HCEC 1CT (cell line): ENCODE measurements at regions not wholly inside any gene's neighbourhood (a gene's known extent, or its start where the extent isn't known, plus 50 kb on each side); places are given as distances from the start of the nearest gene placed in this dataset.
"Not testable (repeated sequence)": the region's sequence is repeated elsewhere in the genome, so short reads cannot be mapped to it uniquely, and the experiment has no call there.

Experiments
- DNase-seq: peaks from one replicate; pipeline ENCODE4 v3.0.0-alpha.2; 2017

DNA sequence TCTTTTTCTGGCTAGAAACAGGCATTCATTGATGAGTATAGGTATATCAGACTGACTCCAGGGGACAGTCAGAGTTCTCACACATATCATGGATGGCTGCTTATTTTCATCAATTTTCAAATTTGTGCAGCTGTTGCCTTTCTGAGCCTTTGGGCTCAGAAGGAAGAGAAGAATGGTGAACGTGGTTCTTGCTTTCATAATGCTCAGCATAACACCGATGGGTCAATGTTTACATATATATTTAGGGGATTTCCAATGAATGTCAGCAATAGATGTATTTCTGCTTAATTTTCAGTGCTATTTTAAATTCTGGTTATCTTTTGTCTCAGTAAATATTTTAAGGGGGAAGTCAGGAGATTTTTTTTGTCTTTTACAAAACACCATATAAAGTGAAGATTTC is 581.4 kb upstream of the DPPA4 start:
- no peak for DNase-seq

DNA sequence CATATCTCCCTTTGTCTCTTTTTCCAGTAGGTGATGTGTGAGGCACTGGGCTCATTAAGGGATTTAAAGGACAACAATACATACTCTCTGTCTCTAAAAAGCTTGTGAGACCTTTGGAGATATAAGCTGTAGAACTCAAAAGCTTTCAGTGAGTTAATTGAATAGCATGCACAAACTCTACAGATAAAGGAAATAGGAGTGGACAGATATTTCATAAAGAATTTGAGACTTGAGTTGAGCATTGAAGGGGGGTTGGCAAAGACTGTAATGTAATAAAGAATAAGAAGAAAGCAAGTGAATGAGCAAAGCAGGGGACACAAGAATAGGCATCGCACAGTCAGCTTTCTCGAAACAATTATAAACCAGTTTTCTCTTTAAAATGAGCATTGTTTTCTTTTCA is 583.4 kb upstream of the DPPA4 start:
- no peak for DNase-seq

- peak; percentile 17 for DNase-seq
These were observed 584.2 kb upstream of the DPPA4 start for GRCh38 chr3:109921509-109921908.

DNA sequence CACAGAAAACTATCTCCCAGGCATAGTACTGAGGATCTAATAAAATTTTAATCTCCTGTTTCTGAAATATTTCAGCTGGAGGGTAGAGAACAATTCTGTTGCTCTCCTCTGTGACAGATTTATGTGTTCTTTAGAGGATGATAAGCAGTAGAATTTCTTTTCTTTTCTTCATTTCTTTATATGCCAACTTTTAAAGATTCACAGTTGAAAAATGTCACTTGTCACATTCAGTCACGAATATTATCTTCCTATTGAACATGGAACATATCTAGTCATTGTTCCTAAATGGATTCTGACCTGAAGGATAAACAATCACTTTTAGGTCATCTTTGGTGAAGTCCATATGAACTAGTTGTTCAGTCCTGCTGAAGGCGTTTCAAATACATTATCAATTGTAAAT is 585.5 kb upstream of the DPPA4 start:
- no peak for DNase-seq

DNA sequence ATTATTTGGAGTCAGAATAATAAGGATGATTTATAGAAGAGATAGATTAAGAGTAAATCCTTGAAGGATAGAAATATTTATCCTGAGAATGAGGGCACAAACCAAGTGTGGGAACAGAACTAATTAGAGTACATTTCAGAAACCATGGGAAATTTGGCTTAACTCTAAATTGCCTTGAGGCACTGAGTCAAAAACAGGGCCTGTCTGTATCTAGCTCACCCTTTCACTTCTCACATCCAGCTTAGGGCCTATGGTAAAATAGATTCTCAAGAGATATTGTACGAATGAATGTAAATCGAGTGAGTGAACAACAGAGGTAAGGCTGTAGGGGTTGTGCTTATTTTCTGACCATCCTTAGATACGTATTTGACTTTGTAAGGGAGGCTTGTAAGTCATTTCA is 586.1 kb upstream of the DPPA4 start:
- DNase-seq: no peak

DNA sequence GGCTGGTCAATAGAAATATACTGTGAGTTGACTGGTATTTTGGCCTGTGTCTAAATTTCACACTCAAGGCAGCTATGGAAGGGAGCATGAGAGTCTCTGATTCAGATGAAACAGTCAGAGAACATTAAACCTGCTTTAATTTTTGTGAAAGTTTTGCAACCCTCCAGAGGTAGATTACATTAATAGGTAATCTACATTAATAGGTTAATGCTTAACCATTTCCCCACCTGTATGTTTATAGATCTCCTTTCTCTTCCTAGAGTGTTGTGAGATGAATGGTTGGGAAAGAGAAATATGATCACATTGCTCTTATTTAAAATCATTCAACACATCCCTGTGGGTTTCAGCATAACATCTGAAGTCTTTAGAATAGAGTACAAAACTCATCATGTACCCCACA is 586.9 kb upstream of the DPPA4 start:
- DNase-seq: no peak

DNA sequence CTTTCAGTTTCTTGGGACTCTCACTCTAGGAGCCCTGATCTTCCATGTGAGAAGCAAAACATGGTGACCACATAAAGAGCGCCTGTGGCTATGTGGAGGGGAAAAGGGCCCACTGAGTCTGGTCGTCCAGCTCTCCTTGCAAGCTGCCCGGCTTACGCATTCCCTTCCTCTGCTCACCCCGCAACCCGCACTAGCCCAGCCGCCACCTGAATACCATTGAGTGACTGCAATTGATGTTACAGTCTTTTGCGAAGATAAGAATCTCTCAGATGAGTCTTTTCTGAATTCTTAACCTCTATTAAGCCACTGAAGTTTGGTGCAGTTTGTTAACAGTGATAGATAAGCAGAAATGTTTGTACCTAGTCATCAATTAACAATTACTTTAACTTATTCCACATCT is 589.0 kb upstream of the DPPA4 start:
- DNase-seq: peak; percentile 1

DNA sequence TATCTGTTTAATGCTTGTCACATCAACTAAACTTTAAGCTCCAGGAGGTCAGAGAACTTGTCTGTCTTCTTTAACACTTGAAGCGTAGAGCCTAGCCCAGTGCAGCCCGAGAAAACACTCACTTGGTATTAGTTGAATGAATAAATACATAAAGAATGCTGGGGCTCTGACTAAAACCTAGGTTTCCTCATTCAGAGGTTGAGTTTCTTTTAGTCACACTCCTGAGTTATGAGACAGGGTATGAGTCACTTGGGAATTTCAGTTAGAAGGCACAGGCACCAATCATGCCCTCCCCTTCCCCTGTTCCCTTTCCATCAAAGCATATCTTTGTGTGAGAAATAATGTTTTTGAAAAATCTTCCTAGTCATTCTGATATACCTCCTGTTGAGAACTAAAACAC is 589.8 kb upstream of the DPPA4 start:
- DNase-seq: peak; percentile 99

- DNase-seq: peak; percentile 15
These were observed 590.4 kb upstream of the DPPA4 start for GRCh38 chr3:109927726-109928125.

- DNase-seq: peak; percentile 35
These were observed 593.2 kb upstream of the DPPA4 start for GRCh38 chr3:109930582-109930981.

GRCh38 chr3:109933576-109933975 is 596.2 kb upstream of the DPPA4 start:
- DNase-seq: no peak

GRCh38 chr3:109939817-109940216 is 602.5 kb upstream of the DPPA4 start:
- no peak for DNase-seq

- peak; percentile 2 for DNase-seq
These were observed 605.8 kb upstream of the DPPA4 start for GRCh38 chr3:109943181-109943580.

GRCh38 chr3:109944836-109945235 is 607.5 kb upstream of the DPPA4 start:
- no peak for DNase-seq

DNA sequence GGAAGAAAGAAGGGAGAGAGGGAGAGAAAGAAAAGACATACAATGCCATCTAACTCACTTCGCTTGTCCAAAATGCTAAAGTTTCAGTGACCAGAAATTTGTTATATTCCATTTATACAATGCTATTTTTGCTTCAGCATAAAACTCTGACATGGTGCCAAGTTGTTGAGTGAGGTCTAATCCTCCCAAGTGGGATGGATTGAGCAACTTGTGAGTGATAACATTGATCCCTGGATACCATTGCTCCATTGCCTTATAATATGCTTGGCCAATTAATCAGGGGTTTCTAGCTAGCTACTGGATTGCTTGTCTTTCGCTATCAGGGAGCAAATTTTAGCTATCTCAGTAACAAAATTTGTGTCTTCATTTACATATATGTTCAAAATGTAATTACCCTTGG is 615.6 kb upstream of the DPPA4 start:
- no peak for DNase-seq

DNA sequence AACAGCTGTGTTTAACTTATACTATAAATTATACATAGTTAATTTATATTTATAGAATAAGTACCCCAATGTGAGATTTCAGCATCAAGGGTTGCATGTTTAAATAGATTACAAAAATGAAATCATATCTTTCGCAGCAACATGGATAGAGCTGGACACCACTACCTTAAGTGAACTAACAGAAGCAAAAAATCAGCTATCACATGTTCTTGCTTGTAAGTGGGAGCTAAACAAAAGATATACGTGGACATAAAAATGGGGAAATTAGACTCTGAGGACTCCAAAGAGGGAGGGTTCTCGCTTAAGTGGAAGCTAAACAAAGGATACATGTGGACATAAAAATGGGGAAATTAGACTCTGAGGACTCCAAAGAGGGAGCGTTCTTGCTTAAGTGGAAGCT is 626.5 kb upstream of the DPPA4 start:
- DNase-seq: no peak

DNA sequence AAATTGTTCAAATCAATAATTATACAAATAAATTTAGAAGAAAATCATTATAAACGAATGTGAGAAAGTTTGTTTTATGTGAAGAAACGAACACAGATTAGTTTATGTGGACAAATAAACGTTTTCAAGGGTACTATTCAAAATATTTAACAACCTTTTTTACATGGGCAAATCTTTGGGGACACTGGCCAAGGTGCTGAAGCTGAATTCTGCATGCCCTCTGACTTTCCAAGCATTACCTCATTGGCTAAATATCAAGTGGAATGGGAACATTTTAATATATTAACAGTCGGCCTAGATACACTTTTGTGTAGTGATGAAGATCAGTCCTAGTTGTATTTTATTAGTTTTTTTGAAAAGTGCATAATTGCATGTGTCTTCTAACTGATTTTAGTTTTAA is 636.4 kb upstream of the DPPA4 start:
- DNase-seq: no peak

DNA sequence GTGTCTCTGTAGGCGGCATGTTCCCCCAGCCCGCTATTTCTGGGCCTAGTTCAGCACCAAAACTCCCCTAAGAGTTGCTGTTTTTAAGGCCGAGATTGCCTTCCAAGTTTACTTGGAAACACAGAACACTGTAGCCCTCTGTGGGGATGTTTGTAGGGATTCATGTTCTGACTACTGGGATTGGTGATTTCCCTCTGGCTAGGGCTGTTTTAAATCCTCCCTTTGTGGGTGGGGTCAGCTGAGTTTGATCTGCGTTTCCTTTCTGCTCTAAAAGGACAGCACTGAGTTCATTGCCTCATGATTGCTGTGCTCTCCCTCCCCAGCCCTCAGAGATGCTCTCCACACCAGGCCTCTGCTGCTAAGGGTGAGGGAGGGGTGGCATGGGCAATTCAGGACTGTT is 640.6 kb upstream of the DPPA4 start:
- no peak for DNase-seq

DNA sequence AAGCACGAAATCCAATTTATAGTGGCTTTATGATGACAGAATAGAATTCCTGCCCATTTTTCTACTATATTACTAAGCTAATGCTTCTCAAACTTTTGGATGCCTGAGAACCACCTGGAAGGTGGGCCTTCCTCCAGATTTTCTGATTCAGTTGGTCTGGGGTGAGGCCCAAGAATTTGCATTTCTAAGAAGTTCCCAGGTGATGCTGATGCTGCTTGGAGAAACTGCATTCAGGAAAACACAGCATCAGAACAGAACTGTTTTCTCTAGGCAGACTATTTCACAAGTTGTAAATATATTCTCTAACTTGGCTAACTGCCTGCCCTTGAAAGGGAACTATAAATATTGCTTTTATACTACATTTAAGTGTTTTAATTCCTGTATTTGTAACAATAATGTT is 644.9 kb upstream of the DPPA4 start:
- DNase-seq: no peak

- no peak for DNase-seq
These were observed 647.6 kb upstream of the DPPA4 start for GRCh38 chr3:109984976-109985375.

DNA sequence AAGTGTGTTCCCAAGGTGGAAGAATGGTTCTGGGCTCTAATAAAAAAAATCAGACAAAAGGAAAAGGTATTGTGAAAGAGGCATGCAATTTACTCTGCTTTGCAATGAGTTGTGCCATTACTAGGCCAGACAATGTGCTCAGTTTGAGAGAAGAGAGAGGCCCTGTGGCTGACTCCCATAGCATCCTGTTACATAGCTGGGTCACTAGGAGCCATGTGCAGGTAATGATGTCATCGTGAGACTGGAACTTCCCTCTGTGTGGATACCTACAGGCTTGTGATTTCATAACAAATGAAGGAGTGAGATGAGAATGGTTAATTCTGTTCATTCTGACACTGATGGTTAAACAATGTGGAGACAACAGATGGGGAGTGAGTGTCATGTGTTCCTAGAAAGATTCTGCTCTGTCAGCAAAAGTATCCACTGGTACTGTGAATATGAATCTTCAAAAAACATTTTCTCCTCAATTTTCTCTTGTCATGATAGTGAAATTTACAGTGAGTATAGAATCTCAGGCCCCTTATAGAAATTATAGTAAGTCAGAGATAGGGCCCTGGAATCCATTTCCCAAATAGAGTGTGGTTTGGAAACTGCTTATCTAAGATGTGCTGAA is 648.7 kb upstream of the DPPA4 start:
- DNase-seq: no peak

DNA sequence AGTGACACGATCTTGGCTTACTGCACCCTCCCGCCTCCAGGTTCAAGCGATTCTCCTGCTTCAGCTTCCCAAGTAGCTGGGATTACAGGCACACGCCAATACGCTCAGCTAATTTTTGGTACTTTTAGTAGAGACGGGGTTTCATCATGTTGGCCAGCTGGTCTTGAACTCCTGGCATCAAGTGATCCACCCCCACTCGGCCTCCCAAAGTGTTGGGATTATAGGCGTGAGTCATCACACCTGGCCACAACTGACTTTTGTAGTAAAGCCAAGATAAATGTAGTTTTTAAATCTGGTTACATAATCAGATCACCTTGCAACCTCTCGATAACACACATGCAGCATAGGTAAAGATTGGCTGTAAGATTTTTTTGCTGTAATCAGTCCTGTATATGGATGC is 657.5 kb upstream of the DPPA4 start:
- no peak for DNase-seq

DNA sequence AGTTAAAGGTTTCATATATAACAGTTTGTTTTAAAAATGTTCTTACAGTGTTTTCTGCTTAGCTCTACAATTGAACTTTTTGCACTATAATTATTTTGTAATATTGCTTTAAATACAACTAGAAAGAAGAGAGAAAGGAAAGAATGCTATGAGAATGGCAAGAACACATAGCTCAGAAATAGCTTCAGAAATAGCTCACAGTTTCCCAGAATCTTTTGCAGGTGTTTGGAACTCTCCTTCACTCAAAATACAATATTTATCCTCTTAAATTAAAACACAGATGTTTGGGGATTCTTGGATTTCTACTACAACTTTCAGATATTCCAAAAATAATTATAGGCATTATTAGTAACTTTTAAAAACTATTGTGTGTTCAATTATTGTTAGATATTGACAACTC is 658.0 kb upstream of the DPPA4 start:
- no peak for DNase-seq

- not testable (repeated sequence) for DNase-seq
These were observed 664.6 kb upstream of the DPPA4 start for GRCh38 chr3:110001905-110002304.

DNA sequence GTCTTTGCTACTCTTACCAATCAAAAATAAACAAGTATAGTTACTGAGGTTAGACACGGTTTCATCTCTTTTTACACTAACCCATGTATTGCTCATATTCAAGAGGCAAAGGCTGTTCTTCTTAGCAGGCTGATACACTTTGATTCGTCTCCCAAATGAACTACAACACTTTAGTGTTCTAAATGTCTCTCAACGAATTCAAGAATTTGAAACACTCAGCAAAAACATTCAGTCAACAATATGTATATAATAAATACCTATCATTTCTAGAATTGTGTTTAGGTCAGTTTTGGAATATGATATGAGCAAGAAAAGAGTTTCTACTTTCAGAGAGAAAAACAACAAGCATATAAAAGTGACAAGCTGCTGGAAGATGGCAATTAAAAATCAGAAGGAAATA is 669.6 kb upstream of the DPPA4 start:
- DNase-seq: no peak
